ENCODE measurements at regions not wholly inside any gene's neighbourhood (a gene's known extent, or its start where the extent isn't known, plus 50 kb on each side); places are given as distances from the start of the nearest gene placed in this dataset.

GRCh38 chr5:26813235-26813634 is 225.2 kb downstream of the CDH9 start:
- no peak for TF ChIP-seq CTCF (IDR thresholded peaks at IDR 0.05)
- no peak for TF ChIP-seq POLR2AphosphoS5 (IDR thresholded peaks at IDR 0.05)
- TF ChIP-seq POLR2A (IDR thresholded peaks at IDR 0.05) = no peak

All from prostate gland (tissue), 2 donors.